ENCODE measurements at regions not wholly inside any gene's neighbourhood (a gene's known extent, or its start where the extent isn't known, plus 50 kb on each side); places are given as distances from the start of the nearest gene placed in this dataset.

DNA sequence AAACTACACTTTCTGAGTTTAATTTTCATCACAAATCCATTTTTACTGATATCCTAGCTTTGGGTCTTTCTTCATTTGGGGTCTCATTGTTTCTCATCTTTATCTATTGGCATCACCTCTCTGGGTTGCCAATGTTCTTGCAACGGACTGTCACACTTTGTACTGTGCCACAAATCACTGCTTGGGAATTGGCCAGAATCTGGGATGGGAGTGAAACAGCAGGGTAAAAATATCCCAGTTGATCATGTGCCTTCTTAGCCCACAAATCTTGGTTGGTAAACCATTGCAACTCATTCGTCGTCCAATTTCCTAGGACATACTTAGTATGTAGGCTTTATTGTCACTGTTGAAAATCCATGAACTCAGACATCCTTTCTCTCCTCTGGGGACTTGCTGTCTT lies 698.5 kb downstream of the OTOL1 start:
- no peak for DNase-seq (ENCODE audit: low spot score)

DNA sequence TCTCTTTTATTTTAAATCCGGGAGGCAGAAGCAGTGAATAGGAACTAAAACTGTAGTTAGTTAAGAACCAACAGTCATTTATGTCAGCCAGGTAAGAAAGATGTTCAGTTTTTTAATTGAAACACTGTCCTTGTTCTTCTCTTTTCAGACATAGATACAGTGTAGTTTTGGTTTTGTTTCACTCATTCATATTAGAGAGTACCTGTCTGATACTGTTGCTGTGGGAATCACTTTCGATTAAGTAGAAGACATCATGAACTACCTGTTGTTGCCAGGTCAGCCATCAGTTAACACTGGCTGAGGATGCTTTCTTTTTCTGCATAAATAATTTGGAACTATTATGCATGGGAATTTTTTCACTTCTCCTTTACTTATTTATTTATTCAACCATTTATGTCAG lies 700.4 kb downstream of the OTOL1 start:
- no peak for DNase-seq (ENCODE audit: low spot score)

DNA sequence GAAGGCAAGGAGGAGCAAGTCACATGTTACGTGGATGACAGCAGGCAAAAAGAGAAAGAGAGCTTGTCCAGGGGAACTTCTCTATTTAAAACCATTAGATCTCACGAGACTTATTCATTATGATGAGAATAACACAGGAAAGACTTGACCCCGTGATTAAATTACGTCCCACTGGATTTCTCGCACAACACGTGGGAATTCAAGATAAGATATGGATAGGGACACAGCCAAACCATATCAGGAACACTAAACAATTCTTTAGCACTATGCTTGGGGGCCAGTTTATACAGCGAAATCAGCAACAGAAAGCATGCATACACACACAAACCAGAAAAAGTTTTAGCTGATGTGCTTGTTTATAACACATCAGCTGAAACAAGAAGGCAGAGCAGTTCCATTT lies 704.2 kb downstream of the OTOL1 start:
- no peak for DNase-seq (ENCODE audit: low spot score)

DNA sequence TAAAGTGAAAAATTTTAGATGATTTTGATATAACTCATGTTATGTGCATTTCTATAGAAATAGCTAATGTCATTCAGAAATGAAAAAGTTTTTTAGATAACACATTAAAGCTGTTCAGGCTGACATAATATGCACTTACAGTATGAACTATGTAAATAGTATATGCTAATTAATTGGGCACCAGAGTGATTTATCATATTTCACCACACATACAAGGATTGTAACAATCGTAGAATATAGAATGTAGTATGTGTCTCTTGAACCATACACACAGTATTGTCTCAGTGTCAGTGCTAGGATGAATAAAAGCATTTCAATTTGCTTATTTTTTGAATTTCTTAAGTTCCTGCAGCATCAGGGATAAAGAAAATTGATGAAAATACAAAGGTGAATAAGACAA lies 710.0 kb downstream of the OTOL1 start:
- DNase-seq (ENCODE audit: low spot score): no peak

DNA sequence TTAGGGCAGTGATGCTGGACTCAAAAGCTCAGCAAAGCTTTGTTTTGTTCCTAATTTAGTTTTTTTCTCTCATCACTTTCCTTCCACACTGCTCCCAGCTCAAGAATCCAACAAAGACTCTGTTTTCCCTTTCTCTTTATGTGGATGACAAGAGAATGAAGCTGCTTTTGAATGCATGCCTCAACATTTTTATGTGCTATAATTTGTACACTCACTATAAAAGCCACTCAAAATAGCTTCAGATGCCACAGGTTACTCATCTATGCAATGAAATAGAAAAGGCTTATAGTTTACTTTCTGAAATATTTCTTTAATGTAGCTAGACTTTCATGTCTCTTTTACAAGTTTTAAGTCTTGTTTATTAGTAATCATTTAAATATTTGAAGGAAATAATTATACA lies 714.9 kb downstream of the OTOL1 start:
- DNase-seq (ENCODE audit: low spot score): no peak

DNA sequence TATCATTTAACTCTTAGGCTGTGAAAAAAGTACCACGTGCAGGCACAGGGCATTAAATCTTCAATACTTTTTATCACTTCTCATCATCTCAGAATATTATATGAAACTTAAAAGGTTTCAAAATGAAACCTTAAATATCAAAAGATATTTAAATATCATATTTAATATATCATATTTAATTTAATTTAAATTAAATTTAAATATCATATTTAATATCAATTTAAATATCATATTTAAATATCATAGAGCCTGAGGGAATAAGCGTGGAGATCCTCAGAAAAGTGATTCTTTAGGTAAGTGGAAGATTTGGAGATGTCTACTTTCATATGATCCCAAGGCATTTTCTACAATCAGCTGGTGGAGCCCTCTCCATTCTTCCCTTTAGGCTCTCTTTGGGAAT lies 716.6 kb downstream of the OTOL1 start:
- DNase-seq (ENCODE audit: low spot score): no peak

DNA sequence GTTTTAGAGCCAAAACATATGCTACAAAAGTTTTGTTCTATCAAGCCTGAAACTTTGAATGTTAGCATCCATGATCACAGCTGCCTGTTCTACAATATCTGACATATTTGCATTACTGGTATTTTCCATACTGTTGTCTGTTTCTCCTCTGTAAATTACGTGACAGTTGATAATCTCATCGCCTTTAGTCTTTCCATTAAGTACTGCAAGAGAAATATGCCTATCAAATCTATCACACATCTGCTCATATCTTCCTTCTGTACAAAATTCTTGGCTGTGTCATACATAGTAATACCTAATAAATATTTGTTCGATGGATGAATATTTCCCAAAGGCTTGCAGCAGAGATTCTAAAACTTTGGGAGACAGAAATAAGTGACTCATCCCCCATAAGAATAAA lies 717.3 kb downstream of the OTOL1 start:
- DNase-seq (ENCODE audit: low spot score): no peak

DNA sequence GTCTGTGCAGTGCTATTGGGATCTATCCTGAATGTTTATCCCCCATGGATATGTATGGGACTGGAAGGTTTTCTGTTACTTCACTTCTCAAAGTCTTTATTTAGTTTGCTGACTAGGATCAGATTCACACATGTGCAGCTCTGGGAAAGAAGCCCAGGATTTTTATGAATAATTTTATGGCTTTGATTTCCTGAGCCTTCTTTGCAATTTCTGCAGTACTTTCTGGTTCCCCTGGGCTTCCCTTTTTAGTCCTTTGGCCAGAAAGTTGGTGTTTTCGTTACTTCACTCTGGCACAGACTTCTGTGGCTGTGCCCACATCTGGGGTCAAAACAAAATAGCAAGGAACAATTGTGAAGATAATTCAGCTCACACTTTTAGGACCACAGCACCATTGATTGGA lies 721.0 kb downstream of the OTOL1 start:
- no peak for DNase-seq (ENCODE audit: low spot score)

DNA sequence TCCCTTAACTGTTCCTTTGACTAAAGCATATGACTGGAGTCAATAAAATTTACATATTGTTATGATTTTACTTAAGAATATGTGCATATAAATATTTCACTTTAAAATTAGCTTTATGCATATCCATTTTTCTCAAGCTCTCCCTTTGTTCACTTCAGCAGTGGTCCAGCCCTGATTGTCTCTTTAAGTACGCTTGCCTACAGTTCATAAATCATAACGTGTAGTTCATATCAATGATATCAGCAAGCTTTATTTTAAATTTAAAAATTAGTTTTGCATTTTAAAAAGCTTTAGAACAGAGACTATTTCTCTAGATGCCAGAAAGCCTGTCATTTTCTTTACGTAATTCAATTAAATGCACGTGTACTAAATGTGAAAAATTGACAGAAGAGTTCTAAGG lies 721.9 kb downstream of the OTOL1 start:
- DNase-seq (ENCODE audit: low spot score): no peak

DNA sequence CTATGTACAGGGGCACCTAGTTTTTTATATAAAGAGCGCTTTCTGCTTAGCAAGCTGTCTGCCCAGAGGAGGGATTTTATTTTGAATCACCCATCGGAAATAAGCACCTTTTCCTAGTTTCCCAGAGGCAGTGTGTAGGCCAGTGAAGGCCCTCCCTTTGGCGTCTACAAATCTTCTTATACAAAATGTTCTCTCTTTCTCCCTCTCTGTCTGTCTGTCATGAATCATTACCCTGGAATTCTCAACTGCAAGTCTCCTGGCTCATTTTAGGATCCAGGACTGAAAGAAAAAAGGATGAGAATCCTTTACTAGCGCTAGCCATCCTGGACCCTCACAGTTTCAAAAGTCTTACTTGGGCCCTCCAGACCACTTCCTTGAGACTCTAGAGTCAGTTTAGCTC lies 728.1 kb downstream of the OTOL1 start:
- DNase-seq (ENCODE audit: low spot score): no peak

DNA sequence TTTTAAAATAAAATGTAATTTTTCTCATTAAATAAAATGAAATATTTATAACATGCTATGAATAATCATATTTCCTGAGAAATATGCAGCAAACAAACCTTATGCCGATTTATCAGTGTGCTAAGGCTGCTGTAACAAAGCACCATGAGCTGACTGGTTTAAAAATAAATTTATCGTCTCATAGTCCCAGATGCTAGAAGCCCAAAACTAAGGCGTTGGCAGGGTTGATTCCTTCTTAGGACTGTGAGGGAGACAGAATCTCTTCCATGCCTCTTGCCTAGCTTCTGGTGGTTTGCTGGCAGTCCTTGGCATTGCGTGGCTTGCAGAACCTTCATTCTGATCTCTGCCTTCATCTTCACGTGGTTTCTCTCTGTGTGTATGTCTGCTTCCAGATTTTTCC lies 740.3 kb downstream of the OTOL1 start:
- DNase-seq (ENCODE audit: low spot score): no peak

DNA sequence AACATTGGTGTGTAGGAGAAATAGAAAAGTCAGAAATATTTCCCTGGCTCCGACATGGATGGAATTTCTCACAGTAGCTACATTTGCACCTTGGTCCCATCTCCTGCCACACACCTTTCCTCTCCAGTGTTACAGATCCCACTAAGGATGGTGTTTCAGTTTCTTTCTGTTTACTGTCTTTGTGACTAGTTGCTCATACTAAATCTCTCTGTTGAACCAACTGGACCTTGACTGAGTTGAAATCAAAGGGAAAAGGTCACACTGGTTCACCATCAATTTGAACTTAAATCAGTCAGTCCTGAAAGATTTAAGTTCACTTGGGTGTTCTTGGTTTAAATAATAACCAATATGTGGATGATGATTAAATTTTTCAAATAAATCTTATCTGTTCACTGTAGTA lies 754.2 kb downstream of the OTOL1 start:
- no peak for DNase-seq (ENCODE audit: low spot score)

DNA sequence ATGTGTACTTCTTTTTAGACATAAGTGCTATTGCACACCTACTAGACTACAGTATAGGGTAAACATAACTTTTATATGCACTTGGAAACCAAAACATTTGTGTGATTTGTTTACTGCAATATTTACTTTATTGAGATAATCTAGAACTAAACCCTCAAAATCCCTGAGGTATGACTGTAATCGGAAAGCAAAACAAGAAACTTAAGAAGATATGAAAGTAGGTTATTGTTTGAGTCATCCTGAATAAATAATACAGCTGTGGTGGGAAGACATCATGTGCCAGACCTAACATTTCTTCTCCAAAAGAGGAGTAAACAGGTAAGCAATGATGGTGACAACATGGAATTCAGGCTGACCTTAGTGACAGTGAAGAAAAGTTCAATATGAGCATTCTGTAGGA lies 765.5 kb downstream of the OTOL1 start:
- no peak for DNase-seq (ENCODE audit: low spot score)

DNA sequence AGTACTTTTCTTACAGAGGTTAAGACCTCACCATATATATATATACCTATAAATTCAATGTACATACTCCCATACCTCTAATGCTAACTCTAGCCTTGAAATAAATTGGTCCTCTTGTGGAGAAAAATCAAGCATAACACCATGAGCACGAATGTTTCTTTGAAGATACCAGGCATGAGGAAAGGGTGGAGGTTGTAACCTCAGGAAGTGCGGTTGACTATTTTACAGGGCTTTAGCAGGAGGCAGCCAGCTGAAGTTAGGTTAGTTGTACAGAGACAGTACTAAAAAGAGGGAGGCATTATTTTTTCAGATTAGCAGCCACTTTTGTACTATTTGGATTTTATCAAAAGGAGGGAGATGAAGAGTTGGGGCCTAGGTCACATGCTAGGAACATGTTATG lies 767.0 kb downstream of the OTOL1 start:
- DNase-seq (ENCODE audit: low spot score): no peak

DNA sequence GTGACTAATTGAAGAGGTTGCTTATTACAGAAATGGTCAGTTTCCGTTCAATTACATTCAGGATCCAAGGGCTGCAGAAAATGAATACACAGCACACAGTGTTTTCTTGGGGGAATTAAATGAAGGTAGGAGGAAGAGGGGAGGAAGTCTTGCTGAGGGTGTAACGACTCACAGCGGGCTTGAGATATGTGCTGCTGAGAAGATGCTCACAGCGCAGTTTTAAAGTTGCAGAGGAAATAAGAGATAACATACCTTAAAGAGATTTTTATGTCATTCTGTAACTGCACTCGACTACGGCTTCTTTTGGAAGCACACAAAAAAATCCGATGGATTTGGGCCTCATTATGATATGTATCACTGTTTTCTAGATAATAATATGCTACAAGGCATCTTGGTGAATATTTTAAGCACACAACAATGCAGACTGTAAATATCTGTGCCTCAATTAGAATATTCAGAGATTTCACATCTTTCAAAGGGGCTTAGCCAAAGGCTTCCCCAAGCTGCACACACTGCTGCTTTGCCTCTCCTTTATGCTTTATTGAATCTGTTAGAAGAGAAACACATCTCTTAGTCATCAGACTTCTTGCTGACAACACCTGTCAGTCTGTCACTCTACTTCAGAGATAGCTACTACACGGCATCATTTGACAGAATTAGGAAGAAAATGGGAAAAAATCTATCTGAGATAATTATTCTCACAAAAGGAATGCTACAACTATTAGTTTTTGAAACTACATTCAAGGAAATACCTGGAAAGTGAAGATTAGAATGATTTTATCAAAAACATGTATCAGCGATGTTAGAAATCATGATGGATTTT lies 773.2 kb downstream of the OTOL1 start:
- no peak for DNase-seq (ENCODE audit: low spot score)

DNA sequence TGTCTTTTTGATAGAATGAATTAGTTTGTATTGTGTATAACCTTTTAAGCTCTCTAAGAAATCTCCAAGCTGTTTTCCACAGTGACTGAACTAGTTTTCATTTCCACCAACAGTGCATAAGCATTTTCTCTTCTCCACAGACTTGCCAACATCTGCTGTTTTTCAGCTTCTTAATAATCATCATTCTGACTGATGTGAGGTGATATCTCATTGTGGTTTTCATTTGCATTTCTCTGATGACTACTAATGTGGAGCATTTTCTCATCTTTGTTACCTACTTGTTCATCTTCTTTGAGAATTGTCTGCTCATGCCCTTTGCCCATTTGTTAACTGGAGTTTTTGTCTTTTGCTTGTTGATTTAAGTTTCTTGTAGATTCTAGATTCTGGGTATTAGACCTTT lies 777.5 kb downstream of the OTOL1 start:
- DNase-seq (ENCODE audit: low spot score): no peak

DNA sequence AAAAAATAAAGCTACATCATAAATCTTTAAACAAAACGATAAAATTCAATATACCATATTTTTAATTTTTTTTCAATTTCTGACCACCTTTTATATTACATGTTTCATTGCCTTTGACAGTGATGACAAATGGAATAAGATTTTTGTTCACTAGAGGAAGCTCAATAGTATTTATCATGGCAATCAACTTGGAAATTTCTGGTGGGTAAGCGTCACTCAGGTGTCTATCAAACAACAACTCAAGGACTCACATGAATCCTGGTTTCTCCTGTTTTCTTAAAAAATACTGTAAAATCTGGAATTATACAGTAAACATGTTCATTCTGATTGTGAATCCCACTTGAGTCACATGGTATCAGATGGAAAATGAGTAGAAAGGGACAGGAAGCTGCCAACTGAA lies 782.2 kb downstream of the OTOL1 start:
- DNase-seq (ENCODE audit: low spot score): no peak

DNA sequence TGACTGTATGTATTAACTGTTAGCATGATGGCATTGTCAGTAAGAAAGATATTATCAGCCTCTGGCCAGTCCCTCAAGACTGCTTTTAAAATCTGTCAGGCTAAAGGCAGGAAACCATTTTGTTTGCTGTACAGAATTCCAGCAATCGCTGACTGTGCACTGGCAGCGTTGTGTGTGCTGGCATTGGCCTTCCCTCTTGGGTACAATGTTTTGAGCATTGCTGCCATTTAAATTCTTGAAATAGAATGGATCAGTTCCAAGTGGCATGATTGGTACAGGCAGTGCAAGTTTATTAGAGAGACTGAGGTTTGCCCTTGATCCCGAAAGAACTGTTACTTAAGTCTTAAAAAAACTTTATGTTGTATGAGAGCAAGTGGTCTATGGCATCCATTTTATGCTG lies 788.7 kb downstream of the OTOL1 start:
- no peak for DNase-seq (ENCODE audit: low spot score)

DNA sequence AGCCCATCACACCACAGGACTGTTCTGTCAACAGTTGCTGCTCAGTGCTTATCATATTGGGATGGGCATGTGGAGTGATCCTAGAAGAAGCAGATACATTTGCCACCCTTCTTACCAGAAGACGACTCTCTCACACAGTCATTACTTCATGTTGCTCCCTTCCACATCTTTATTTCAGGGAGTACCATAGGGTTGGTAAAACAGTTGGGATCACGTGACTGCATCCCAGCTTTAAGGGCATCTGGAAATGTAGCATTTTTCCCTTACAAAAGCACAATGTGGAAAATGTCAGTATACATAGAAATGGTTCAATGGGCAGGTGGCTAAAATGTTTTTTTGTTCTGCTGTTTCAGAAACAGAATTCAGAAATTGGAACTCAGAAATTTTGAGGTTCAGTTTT lies 791.0 kb downstream of the OTOL1 start:
- DNase-seq (ENCODE audit: low spot score): no peak

DNA sequence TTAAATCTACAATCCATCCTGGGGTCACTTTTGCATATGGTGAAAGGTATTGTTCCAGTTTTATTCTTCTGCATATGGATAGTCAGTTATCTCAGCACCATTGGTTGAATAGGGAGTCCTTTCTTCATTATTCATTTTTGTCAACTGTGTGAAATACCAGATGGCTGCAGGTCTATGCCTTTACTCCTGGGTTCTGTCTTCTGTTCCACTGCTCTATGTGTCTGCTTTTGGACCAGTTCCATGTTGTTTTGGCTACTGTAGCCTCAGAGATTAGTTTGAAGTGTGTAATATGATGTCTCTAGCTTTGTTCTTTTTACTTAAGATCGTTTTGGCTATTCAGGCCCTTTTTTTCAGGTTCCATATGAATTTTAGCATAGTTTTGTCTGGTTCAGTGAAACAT lies 795.8 kb downstream of the OTOL1 start:
- DNase-seq (ENCODE audit: low spot score): no peak

DNA sequence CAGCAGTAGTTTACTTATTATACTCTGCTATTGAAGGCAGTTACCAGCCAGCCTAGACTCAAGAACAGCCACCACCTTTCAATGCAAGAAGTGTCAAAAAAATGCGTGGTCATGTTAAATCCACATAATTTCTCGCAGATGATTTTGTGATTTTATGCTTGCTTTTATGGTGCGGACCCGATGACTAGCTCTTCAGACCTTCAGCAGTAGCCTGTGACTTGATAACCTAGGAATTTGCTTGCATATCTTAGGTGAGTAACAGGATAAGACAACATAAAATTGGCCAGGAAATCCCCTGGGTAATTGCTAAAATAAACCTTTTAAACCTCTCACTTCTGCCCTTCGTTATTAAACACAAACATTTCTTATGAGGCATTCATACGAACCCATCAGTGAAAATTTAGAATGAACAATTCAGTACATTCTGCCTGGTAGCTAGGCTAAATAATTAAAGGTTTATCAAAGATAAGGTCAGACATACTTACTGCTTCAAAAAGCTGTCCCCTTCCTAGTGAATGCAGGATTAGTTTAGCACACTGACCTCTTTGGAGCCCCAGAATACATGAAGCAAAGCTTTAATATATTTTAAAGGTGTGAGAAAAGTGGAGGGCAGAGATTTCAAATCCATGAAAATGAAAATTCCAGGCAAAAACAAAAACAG lies 798.8 kb downstream of the OTOL1 start:
- DNase-seq (ENCODE audit: low spot score): no peak

DNA sequence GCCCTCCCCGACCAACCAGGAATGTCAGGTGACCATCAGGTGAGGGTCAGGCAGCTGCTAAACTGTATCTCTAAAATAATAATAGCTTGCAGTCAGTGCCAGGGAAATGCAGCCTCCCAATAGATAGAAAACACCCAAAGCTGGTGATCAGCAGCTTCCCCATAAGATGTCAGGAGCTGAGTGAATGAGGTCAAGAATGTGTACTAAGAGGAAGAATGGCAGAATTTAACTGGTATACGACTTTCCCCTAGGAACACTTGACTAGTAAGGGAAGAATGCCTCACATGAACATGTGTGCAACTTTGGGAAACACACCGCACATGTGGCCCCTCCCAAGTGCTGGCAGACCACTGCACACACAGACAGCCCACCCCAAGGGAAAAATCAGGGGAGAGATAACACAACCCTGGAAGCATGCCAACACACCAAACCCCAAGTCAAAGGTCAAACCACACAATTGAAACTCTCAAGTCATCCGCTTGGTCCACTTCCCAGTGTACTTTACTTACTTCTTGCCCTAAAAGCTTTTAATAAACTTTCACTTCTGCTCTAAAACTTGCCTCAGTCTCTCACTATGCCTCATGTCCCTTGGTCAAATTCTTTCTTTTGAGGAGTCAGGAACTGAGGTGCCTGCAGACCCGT lies 806.5 kb downstream of the OTOL1 start:
- no peak for DNase-seq (ENCODE audit: low spot score)

DNA sequence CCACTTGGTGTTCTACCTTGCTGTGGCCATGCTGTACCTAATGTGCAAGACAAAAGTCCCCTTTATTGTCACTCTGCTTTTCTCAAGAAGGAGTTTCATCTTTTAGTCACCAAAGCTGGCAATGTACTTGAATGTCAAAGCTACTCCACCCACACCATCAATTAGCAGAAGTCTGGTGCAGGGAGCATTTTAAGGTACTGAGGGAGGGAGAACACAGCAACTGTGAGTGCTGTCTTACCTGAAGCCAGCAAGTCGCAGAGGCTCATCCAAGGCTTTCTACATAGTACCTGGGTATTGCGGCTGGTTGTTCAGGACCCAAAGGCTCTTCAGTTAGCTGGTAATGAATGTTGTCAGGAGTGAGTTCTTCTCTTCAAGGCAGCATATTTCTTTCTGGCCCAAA lies 820.4 kb downstream of the OTOL1 start:
- DNase-seq (ENCODE audit: low spot score): no peak

DNA sequence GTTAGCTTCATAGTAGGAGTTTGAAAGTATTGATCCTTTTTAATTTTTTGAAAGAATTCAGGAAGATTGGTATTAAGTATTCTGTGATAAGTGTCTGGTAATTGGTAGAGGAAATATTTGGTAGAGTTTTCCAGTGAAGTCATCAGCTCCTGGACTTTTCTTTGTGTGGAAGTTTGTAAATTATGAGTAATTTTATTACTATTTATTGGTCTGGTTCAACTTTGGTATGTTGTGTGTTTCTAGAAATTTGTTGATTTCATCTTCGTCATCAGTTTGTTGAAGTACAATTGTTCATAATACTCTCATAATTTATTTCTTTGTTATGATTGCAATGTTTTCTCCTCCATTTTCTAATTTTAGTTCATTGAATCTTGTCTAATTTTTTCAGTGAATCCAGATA lies 832.0 kb downstream of the OTOL1 start:
- DNase-seq (ENCODE audit: low spot score): no peak

Data from activated CD4-positive, alpha-beta T cell treated with anti-CD3 and anti-CD28 coated beads, Interleukin-2, Interleukin-4, amounts not matched to agents 100 ng/mL and 50 ng/mL, durations not matched to agents 16 hours and 8 hours (primary cell).